ENCODE measurements at regions not wholly inside any gene's neighbourhood (a gene's known extent, or its start where the extent isn't known, plus 50 kb on each side); places are given as distances from the start of the nearest gene placed in this dataset.
"Not testable (repeated sequence)": the region's sequence is repeated elsewhere in the genome, so short reads cannot be mapped to it uniquely, and the experiment has no call there.

GRCh38 chr4:49155270-49155669 lies 169.2 kb downstream of the CWH43 start:
- not testable (repeated sequence) for H3K27ac ChIP-seq (ENCODE audit: insufficient read depth, low read length, poor library complexity, severe bottlenecking); DNase-seq; ATAC-seq (ENCODE audit: low read depth in 2 of 2); H3K27me3 ChIP-seq (ENCODE audit: control insufficient read depth, insufficient read depth, low read length); H3K4me1 ChIP-seq (ENCODE audit: control insufficient read depth, insufficient read depth, low read length, poor library complexity, severe bottlenecking); H3K4me3 Mint-ChIP-seq; H3K27me3 Mint-ChIP-seq; H3K27ac Mint-ChIP-seq; H3K4me3 ChIP-seq (ENCODE audit: low read depth, low read length); H3K36me3 ChIP-seq (ENCODE audit: control insufficient read depth, insufficient read depth, low read length)
- Mint-ChIP-seq H3K36me3 (peaks cover 35% of the 10 kb centered on the region), H3K9me3 (peaks cover 5 to 81% (median 55%) of the 10 kb centered on the region in 7 donors), H3K4me1 (peaks cover 0 to 30% (median 3%) of the 10 kb centered on the region in 4 donors)
- peaks cover 51 to 56% of the 10 kb centered on the region in 2 experiments for H3K9me3 ChIP-seq (ENCODE audit: control insufficient read depth in 2 of 2, low read length in 2 of 2)

- H3K4me1 Mint-ChIP-seq: peaks cover 0 to 22% (median 3%) of the 10 kb centered on the region in 4 donors
- ATAC-seq (ENCODE audit: low read depth in 2 of 2); H3K36me3 ChIP-seq (ENCODE audit: control insufficient read depth, insufficient read depth, low read length); DNase-seq; H3K4me3 ChIP-seq (ENCODE audit: low read depth, low read length); H3K27me3 Mint-ChIP-seq; H3K27me3 ChIP-seq (ENCODE audit: control insufficient read depth, insufficient read depth, low read length); H3K4me3 Mint-ChIP-seq; H3K27ac ChIP-seq (ENCODE audit: insufficient read depth, low read length, poor library complexity, severe bottlenecking); H3K4me1 ChIP-seq (ENCODE audit: control insufficient read depth, insufficient read depth, low read length, poor library complexity, severe bottlenecking); H3K27ac Mint-ChIP-seq: not testable (repeated sequence)
- H3K9me3 Mint-ChIP-seq: peaks cover 5 to 71% (median 47%) of the 10 kb centered on the region in 7 donors
- H3K36me3 Mint-ChIP-seq: peaks cover 27% of the 10 kb centered on the region
- H3K9me3 ChIP-seq (ENCODE audit: control insufficient read depth in 2 of 2, low read length in 2 of 2): peaks cover 41 to 45% of the 10 kb centered on the region in 2 experiments
These were observed 170.2 kb downstream of the CWH43 start for GRCh38 chr4:49156309-49156708.

- not testable (repeated sequence) for DNase-seq; H3K4me1 ChIP-seq (ENCODE audit: control insufficient read depth, insufficient read depth, low read length, poor library complexity, severe bottlenecking); H3K27me3 Mint-ChIP-seq; H3K36me3 ChIP-seq (ENCODE audit: control insufficient read depth, insufficient read depth, low read length); H3K4me3 ChIP-seq (ENCODE audit: low read depth, low read length); H3K4me3 Mint-ChIP-seq; H3K27ac ChIP-seq (ENCODE audit: insufficient read depth, low read length, poor library complexity, severe bottlenecking); H3K27ac Mint-ChIP-seq; ATAC-seq (ENCODE audit: low read depth in 2 of 2); H3K27me3 ChIP-seq (ENCODE audit: control insufficient read depth, insufficient read depth, low read length)
- H3K9me3 ChIP-seq (ENCODE audit: control insufficient read depth in 2 of 2, low read length in 2 of 2): peaks cover 34 to 35% of the 10 kb centered on the region in 2 experiments
- H3K9me3 Mint-ChIP-seq: peaks cover 5 to 61% (median 47%) of the 10 kb centered on the region in 7 donors
- H3K4me1 Mint-ChIP-seq: peaks cover 0 to 22% (median 3%) of the 10 kb centered on the region in 4 donors
- peaks cover 27% of the 10 kb centered on the region for H3K36me3 Mint-ChIP-seq
These were observed 171.6 kb downstream of the CWH43 start for GRCh38 chr4:49157630-49158029.

- peaks cover 1 to 28% (median 16%) of the 10 kb centered on the region in 7 donors for H3K9me3 Mint-ChIP-seq
- H3K27ac ChIP-seq (ENCODE audit: insufficient read depth, low read length, poor library complexity, severe bottlenecking); H3K9me3 ChIP-seq (ENCODE audit: control insufficient read depth in 2 of 2, low read length in 2 of 2); DNase-seq; H3K4me3 ChIP-seq (ENCODE audit: low read depth, low read length); H3K4me1 Mint-ChIP-seq; H3K27me3 ChIP-seq (ENCODE audit: control insufficient read depth, insufficient read depth, low read length); H3K4me3 Mint-ChIP-seq; ATAC-seq (ENCODE audit: low read depth in 2 of 2); H3K27ac Mint-ChIP-seq; H3K4me1 ChIP-seq (ENCODE audit: control insufficient read depth, insufficient read depth, low read length, poor library complexity, severe bottlenecking); H3K36me3 Mint-ChIP-seq; H3K36me3 ChIP-seq (ENCODE audit: control insufficient read depth, insufficient read depth, low read length); H3K27me3 Mint-ChIP-seq: not testable (repeated sequence)
These were observed 175.1 kb downstream of the CWH43 start for GRCh38 chr4:49161111-49161541.

- not testable (repeated sequence) for H3K36me3 ChIP-seq (ENCODE audit: control insufficient read depth, insufficient read depth, low read length); H3K4me1 ChIP-seq (ENCODE audit: control insufficient read depth, insufficient read depth, low read length, poor library complexity, severe bottlenecking); H3K27me3 ChIP-seq (ENCODE audit: control insufficient read depth, insufficient read depth, low read length); H3K4me3 ChIP-seq (ENCODE audit: low read depth, low read length); H3K27me3 Mint-ChIP-seq; H3K4me3 Mint-ChIP-seq; ATAC-seq (ENCODE audit: low read depth in 2 of 2); H3K9me3 ChIP-seq (ENCODE audit: control insufficient read depth in 2 of 2, low read length in 2 of 2); H3K4me1 Mint-ChIP-seq; H3K36me3 Mint-ChIP-seq; H3K27ac ChIP-seq (ENCODE audit: insufficient read depth, low read length, poor library complexity, severe bottlenecking); DNase-seq; H3K27ac Mint-ChIP-seq; H3K9me3 Mint-ChIP-seq
These were observed 178.8 kb downstream of the CWH43 start for GRCh38 chr4:49164916-49165315.

- not testable (repeated sequence) for H3K36me3 Mint-ChIP-seq; DNase-seq; H3K27ac ChIP-seq (ENCODE audit: insufficient read depth, low read length, poor library complexity, severe bottlenecking); H3K27me3 Mint-ChIP-seq; H3K4me1 ChIP-seq (ENCODE audit: control insufficient read depth, insufficient read depth, low read length, poor library complexity, severe bottlenecking); H3K4me3 Mint-ChIP-seq; H3K9me3 ChIP-seq (ENCODE audit: control insufficient read depth in 2 of 2, low read length in 2 of 2); H3K36me3 ChIP-seq (ENCODE audit: control insufficient read depth, insufficient read depth, low read length); H3K27ac Mint-ChIP-seq; H3K4me1 Mint-ChIP-seq; H3K27me3 ChIP-seq (ENCODE audit: control insufficient read depth, insufficient read depth, low read length); H3K4me3 ChIP-seq (ENCODE audit: low read depth, low read length); ATAC-seq (ENCODE audit: low read depth in 2 of 2); H3K9me3 Mint-ChIP-seq
These were observed 191.8 kb downstream of the CWH43 start for GRCh38 chr4:49177847-49178246.

GRCh38 chr4:49181088-49181487 lies 195.0 kb downstream of the CWH43 start:
- ATAC-seq (ENCODE audit: low read depth in 2 of 2); H3K9me3 Mint-ChIP-seq; H3K27me3 Mint-ChIP-seq: not testable (repeated sequence)

GRCh38 chr4:49211396-49212194 lies 225.5 kb downstream of the CWH43 start:
- peaks cover 0 to 19% of the 10 kb centered on the region in 2 experiments for H3K9me3 ChIP-seq (ENCODE audit: control insufficient read depth in 2 of 2, low read length in 2 of 2)
- not testable (repeated sequence) for H3K27me3 ChIP-seq (ENCODE audit: control insufficient read depth, insufficient read depth, low read length); H3K4me1 Mint-ChIP-seq; H3K27ac ChIP-seq (ENCODE audit: insufficient read depth, low read length, poor library complexity, severe bottlenecking); H3K27me3 Mint-ChIP-seq; H3K4me1 ChIP-seq (ENCODE audit: control insufficient read depth, insufficient read depth, low read length, poor library complexity, severe bottlenecking); ATAC-seq (ENCODE audit: low read depth in 2 of 2); DNase-seq; H3K4me3 Mint-ChIP-seq; H3K27ac Mint-ChIP-seq; H3K36me3 Mint-ChIP-seq; H3K4me3 ChIP-seq (ENCODE audit: low read depth, low read length); H3K36me3 ChIP-seq (ENCODE audit: control insufficient read depth, insufficient read depth, low read length)
- peaks cover 0 to 29% (median 9%) of the 10 kb centered on the region in 7 donors for H3K9me3 Mint-ChIP-seq

More at GRCh38 chr4:49181088-49181487, 195.0 kb downstream of the CWH43 start:
- not testable (repeated sequence) for H3K27ac Mint-ChIP-seq; H3K27ac ChIP-seq (ENCODE audit: insufficient read depth, low read length, poor library complexity, severe bottlenecking); H3K36me3 Mint-ChIP-seq; H3K4me3 Mint-ChIP-seq; H3K36me3 ChIP-seq (ENCODE audit: control insufficient read depth, insufficient read depth, low read length); H3K4me1 Mint-ChIP-seq; H3K27me3 ChIP-seq (ENCODE audit: control insufficient read depth, insufficient read depth, low read length); H3K9me3 ChIP-seq (ENCODE audit: control insufficient read depth in 2 of 2, low read length in 2 of 2); H3K4me3 ChIP-seq (ENCODE audit: low read depth, low read length); DNase-seq; H3K4me1 ChIP-seq (ENCODE audit: control insufficient read depth, insufficient read depth, low read length, poor library complexity, severe bottlenecking)
